Uterus (tissue), 3 donors: ENCODE measurements at regions not wholly inside any gene's neighbourhood (a gene's known extent, or its start where the extent isn't known, plus 50 kb on each side); places are given as distances from the start of the nearest gene placed in this dataset.
A peak's percentile ranks its signal among the peaks of the same experiment; 100 is the strongest.

Experiments
- DNase-seq, 2 donors: peaks; one replicate each; pipeline ENCODE4 v3.0.0-alpha.2; 2019 to 2020
- H3K27ac ChIP-seq, 2 donors: fragments of 200-600 bp; sonication (generic); 1 replicate in 1 of 2; 2 replicates in 1 of 2; pipeline ENCODE4 v1.5.1; 2016 to 2018
- H3K27me3 ChIP-seq, 2 donors: fragments of 200-600 bp; sonication (generic); one replicate each; pipeline ENCODE4 v1.5.1; 2018 to 2019; ENCODE audit warnings: control low read depth in 1 of 2
- H3K36me3 ChIP-seq, 2 donors: fragments of 200-600 bp; sonication (generic); one replicate each; pipeline ENCODE4 v1.5.1; 2019; ENCODE audit warnings: control low read depth in 1 of 2
- H3K4me1 ChIP-seq, 2 donors: fragments of 200-600 bp; sonication (generic); one replicate each; pipeline ENCODE4 v1.5.1; 2018 to 2019; ENCODE audit warnings: control low read depth in 1 of 2
- H3K4me3 ChIP-seq, 2 donors: fragments of 200-600 bp; sonication (generic); 1 replicate in 1 of 2; 2 replicates in 1 of 2; pipeline ENCODE4 v1.5.1; 2018 to 2019; ENCODE audit warnings: mild to moderate bottlenecking in 1 of 2
- H3K9me3 ChIP-seq, 2 donors: fragments of 200-600 bp; sonication (generic); one replicate each; pipeline ENCODE4 v1.5.1; 2019; ENCODE audit warnings: control low read depth in 1 of 2
- CTCF ChIP-seq, 4 experiments: fragments of 200-600 bp in 2 of 4; fragments of 450-650 bp in 2 of 4; sonication (generic) in 2 of 4; IDR thresholded peaks; one replicate each; pipeline ENCODE4 v1.5.1; 2016 to 2019; ENCODE audit warnings: antibody characterized with exemption in 4 of 4, mild to moderate bottlenecking in 2 of 4, moderate library complexity in 1 of 4
- POLR2A ChIP-seq, 2 donors: fragments of 450-650 bp; IDR thresholded peaks; one replicate each; pipeline ENCODE4 v1.6.1; 2016; ENCODE audit warnings: antibody characterized with exemption in 2 of 2, mild to moderate bottlenecking in 1 of 2, moderate library complexity in 1 of 2
- intact Hi-C: fragments of 100-400 bp; cut with DNase I; formaldehyde crosslinking; loops from one replicate; pipeline ENCODE4 v1.15.1; 2023; ENCODE audit warnings: low total_unique reads
- donor health status: DM: yes; HTN: yes; CAD: no.

DNA sequence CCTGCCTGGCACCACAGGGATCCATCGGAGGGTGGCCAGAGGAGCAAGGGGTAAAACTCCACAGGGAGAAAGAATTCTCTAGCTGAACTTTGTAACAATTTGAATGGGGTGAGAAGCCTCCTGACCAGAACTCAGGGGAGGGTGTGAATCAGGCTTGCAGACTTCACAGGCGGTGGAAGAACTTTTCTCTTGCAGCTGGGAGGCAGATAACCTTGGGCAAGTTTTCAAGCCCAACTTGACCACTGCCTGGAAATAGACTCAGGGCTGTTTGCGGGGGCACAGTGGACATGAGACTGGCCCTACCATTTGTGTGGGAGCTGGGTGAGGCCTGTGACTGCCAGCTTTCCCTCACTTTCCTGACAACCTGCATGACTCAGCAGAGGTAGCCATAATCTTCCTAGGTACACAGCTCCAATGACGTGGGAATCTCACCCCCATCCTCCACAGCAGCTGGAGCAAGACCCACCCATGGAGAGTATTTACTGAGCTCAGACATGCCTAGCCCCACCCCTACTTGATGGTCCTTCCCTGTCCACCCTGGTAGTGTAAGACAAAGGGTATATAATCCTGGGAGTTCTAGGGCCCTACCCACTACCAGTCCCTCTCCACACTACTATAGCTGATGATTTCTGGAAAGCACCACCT lies 210.0 kb upstream of the AGTR2 start:
- DNase-seq, result no peak
- H3K27me3 ChIP-seq, result no peaks in the 10 kb centered on the region

GRCh38 chrX:115966920-115967319 lies 203.6 kb upstream of the AGTR2 start:
- intact Hi-C loops, result no loop called here
- Histone ChIP-seq H3K36me3 (no peaks in the 10 kb centered on the region), H3K27me3 (no peaks in the 10 kb centered on the region), H3K27ac (no peak overlapping the region), H3K4me3 (no peak overlapping the region), H3K9me3 (no peaks in the 10 kb centered on the region), H3K4me1 (no peaks in the 10 kb centered on the region)
- no peak for TF ChIP-seq CTCF (IDR thresholded peaks at IDR 0.05)
- TF ChIP-seq POLR2A (IDR thresholded peaks at IDR 0.05), result no peak
- no peak for DNase-seq

More for the DNA sequence above, 210.0 kb upstream of the AGTR2 start:
- no peak for TF ChIP-seq POLR2A (IDR thresholded peaks at IDR 0.05)
- no peak for TF ChIP-seq CTCF (IDR thresholded peaks at IDR 0.05)
- H3K4me3 ChIP-seq, result no peak overlapping the region
- H3K9me3 ChIP-seq, result no peaks in the 10 kb centered on the region
- H3K4me1 ChIP-seq, result no peaks in the 10 kb centered on the region
- no peak overlapping the region for H3K27ac ChIP-seq
- intact Hi-C loops, result no loop called here
- H3K36me3 ChIP-seq, result no peaks in the 10 kb centered on the region

DNA sequence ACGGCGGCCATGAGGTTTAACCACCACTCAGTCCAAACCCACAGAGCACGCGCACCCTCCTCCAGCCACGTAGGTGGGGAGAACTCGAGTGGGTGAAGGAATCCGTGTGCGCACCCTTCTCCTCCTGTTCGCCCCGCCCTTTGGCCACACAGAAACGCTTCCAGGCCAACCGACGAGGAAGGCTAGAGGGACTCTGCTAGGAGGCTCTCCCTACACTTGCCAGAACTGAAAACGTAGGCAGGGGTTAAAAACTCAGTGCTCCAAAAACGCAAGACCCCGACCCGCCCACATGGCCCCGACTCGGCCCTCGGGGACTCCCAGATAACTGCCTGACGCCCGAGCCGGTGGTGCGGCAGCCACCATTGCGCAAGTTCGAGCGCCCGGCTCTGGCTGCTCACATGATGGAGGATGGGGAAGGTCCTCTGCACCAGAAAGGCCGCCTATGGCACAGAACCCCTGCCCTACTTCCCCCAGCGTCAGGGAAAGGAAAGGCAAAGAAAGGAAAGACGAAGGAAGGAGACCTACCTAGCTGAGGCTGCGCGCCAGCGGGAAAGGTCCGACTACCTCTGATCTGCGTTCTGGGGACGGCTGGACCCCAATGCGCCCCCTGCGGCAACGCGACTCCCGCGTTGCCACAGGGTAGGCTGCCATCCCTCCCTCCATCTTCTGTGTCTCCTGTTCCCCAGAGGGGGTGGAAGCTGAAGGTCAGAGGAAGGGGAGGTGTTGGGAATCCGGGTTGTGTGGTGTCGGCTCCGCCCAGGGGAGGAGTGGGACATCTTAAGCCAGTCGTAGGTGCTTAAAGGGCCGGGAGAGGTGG lies 201.9 kb upstream of the AGTR2 start:
- intact Hi-C loops, result no loop called here
- Histone ChIP-seq H3K27me3 (no peaks in the 10 kb centered on the region), H3K27ac (peak overlapping the region; percentile 39 to 56), H3K36me3 (no peaks in the 10 kb centered on the region), H3K9me3 (no peaks in the 10 kb centered on the region), H3K4me3 (peak overlapping the region; percentile 45 to 52), H3K4me1 (no peaks in the 10 kb centered on the region)
- DNase-seq, result peak in 1 of 2 donors; percentile 20
- TF ChIP-seq POLR2A (IDR thresholded peaks at IDR 0.05) (no peak), CTCF (IDR thresholded peaks at IDR 0.05) (no peak)

- TF ChIP-seq CTCF (IDR thresholded peaks at IDR 0.05), result no peak
- no peak for TF ChIP-seq POLR2A (IDR thresholded peaks at IDR 0.05)
- Histone ChIP-seq H3K27me3 (no peaks in the 10 kb centered on the region), H3K27ac (no peak overlapping the region), H3K9me3 (no peaks in the 10 kb centered on the region), H3K4me3 (no peak overlapping the region), H3K4me1 (no peaks in the 10 kb centered on the region), H3K36me3 (no peaks in the 10 kb centered on the region)
- intact Hi-C loops, result no loop called here
- DNase-seq, result no peak
Observed at GRCh38 chrX:115970718-115971117, 199.8 kb upstream of the AGTR2 start.

DNA sequence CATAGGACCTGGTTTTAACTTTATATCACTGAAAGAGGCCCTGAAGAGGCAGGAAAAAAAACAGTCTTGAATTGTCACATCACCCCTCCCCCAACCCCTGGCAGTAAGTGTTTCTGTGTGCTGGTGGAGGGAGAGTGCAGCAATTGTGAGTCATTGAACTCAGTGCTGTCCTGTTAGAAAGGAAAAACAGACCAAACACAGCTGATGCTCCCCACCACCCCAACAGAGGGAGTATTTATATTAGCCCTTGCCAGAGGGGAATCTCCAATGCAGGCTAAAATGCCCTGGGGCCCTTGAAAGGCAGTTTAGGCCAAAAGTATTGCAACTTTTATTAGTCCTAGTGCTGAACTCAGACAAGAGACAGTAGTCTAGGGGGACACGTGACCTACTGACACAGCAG lies 197.8 kb upstream of the AGTR2 start:
- intact Hi-C loops, result no loop called here
- no peaks in the 10 kb centered on the region for H3K9me3 ChIP-seq
- H3K4me1 ChIP-seq, result no peaks in the 10 kb centered on the region
- H3K27ac ChIP-seq, result no peak overlapping the region
- no peaks in the 10 kb centered on the region for H3K27me3 ChIP-seq
- DNase-seq, result no peak
- no peaks in the 10 kb centered on the region for H3K36me3 ChIP-seq
- no peak for TF ChIP-seq POLR2A (IDR thresholded peaks at IDR 0.05)
- no peak for TF ChIP-seq CTCF (IDR thresholded peaks at IDR 0.05)
- H3K4me3 ChIP-seq, result no peak overlapping the region
